ENCODE measurements at regions not wholly inside any gene's neighbourhood (a gene's known extent, or its start where the extent isn't known, plus 50 kb on each side); places are given as distances from the start of the nearest gene placed in this dataset.

- no peak for DNase-seq (ENCODE audit: extremely low read depth in 1 of 2, low read depth in 1 of 2)
Observed at GRCh38 chr13:109645831-109646230, 140.6 kb downstream of the IRS2 start.

DNA sequence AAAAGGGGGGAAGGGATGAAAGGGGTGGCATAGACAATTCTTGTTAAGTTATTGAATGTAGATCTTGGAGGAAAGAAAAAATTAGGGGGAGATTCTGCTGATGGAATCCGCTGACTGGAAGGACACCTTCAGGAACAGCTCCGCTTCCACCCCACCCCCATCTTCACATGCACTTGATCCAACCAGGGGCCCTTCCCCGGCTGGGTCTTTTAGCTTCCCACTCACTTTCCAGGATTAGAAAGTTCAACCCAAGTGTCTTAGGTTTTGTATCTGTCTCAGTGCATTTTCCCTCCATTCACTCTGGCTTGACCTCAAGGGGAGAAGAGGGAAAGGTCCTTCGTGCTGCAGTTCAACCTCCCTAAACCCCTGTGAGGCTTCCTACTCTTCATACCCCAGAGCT is 141.4 kb downstream of the IRS2 start:
- no peak for DNase-seq (ENCODE audit: extremely low read depth in 1 of 2, low read depth in 1 of 2)

GRCh38 chr13:109644069-109644750 is 142.2 kb downstream of the IRS2 start:
- no peak for DNase-seq (ENCODE audit: extremely low read depth in 1 of 2, low read depth in 1 of 2)

DNA sequence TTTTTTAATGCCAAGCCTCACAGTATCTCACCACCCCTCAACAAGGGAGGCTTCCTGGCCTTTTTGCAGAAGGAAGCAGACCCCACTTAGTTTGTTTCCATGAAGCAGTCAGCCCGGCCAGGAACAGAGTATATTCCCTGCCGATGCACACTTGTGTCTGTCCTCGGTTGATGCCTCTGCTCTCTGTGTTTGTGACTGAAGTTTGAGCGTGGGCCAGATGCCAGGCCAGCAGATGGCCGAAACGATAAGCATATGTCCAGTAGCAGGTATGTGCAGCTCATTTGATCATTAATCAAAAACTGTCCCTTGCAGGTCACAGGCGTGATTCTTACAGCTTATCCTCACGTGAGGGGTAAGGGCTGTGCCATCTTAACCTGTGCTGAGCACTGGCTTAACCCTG is 144.0 kb downstream of the IRS2 start:
- no peak for DNase-seq (ENCODE audit: extremely low read depth in 1 of 2, low read depth in 1 of 2)

DNA sequence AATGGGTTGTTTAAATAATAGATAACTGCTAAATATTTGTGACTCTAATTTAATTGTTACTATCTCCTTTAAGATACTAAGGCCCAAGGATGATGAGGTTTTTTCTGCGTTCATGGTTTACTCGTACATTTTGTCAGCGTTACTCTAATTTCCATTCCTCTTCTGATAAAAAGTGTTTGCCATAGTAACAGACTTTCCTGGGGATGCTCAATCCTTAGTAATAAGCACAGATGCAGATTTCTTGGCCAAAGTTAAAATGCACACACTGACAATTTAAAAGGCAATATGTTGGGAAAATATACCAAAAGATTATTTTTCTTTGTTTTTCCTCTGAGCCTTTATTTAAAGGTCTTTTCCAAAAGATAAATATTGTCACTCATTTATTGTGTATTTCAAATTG is 149.6 kb downstream of the IRS2 start:
- DNase-seq (ENCODE audit: extremely low read depth in 1 of 2, low read depth in 1 of 2), result no peak

GRCh38 chr13:109631069-109631468 is 155.3 kb downstream of the IRS2 start:
- DNase-seq (ENCODE audit: extremely low read depth in 1 of 2, low read depth in 1 of 2), result no peak

DNA sequence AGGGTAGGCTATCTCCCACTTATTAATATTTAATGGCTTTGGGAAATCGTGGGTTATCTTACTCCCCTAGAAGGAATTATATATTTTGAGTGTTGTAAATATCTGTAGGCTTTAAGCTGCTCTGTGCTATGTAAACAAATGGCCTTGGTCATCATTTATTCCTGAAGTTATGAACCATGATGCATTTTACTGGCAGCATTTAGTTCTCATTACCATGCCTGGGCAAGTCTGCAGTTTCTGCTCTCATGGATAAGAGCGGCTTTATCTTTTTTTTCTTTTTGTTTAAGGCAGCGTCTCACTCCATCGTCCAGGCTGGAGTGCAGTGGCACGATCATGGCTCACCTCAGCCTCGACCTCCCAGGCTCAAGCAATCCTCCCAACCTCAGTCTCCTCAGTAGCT is 156.1 kb downstream of the IRS2 start:
- DNase-seq (ENCODE audit: extremely low read depth in 1 of 2, low read depth in 1 of 2), result no peak

DNA sequence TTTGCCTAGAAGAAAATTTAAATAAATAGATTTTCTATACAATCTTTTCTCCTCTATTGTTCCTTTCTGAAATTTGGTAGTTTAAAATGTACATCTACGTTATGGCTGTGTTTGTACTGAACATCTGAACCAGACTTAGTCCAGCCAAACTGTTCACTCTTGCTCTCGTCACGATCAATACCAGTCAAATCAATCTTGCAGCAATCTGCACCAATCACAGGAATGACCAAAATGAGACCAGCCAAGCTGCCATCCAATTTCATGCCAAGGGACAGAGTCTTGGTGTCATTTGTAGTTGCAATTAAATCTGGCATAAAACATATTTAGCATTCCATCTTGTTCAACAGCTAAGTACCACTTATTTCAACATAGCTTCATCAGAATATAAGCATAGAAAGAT is 156.6 kb downstream of the IRS2 start:
- no peak for DNase-seq (ENCODE audit: extremely low read depth in 1 of 2, low read depth in 1 of 2)

DNA sequence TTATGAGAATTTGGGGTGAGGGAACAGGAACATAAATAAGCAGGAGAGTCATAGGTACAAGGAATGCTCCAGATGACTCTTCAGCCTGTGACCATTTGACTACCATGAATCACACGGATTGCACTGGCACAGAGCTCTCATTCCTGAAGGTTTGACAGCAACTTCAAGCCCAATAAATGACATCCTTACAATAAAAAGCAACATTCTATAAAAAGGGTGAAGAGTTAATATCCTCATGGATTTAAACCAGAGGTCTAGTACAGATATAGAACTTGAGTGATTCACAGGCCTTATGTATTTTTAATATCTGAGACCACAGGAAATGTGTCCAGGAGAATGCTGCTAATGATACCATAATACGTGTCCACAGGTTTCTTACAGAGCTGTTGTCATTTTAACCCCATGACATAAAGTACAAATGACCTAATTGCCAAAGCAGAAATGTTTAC is 158.1 kb downstream of the IRS2 start:
- no peak for DNase-seq (ENCODE audit: extremely low read depth in 1 of 2, low read depth in 1 of 2)

- no peak for DNase-seq (ENCODE audit: extremely low read depth in 1 of 2, low read depth in 1 of 2)
Observed at GRCh38 chr13:109627649-109628048, 158.7 kb downstream of the IRS2 start.

GRCh38 chr13:109626386-109627171 is 159.8 kb downstream of the IRS2 start:
- DNase-seq (ENCODE audit: extremely low read depth in 1 of 2, low read depth in 1 of 2), result no peak

- DNase-seq (ENCODE audit: extremely low read depth in 1 of 2, low read depth in 1 of 2), result no peak
Observed at GRCh38 chr13:109625156-109625555, 161.2 kb downstream of the IRS2 start.

- DNase-seq (ENCODE audit: extremely low read depth in 1 of 2, low read depth in 1 of 2), result no peak
Observed at GRCh38 chr13:109622006-109622405, 164.4 kb downstream of the IRS2 start.

- no peak for DNase-seq (ENCODE audit: extremely low read depth in 1 of 2, low read depth in 1 of 2)
Observed at GRCh38 chr13:109615721-109616420, 170.5 kb downstream of the IRS2 start.

- no peak for DNase-seq (ENCODE audit: extremely low read depth in 1 of 2, low read depth in 1 of 2)
Observed at GRCh38 chr13:109611912-109612691, 174.3 kb downstream of the IRS2 start.

DNA sequence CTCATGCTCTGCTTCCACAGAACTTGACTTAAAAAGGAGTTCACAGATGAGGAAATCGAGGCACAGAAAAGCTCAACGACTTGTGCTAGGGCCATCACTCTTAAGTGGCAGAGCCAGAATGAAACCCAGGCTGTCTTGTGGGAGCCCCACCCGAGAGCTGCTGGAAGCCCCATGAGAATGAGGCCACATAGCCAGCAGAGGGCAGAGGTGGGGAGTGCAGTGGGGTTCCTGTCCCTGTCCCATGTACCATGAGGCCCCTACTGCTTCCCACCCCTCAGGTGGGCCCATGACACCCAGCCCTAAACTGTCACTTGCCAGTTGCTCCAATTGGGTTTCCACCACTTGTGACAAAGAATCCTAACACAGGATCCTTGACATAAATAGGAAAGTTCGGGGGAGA is 175.9 kb downstream of the IRS2 start:
- DNase-seq (ENCODE audit: extremely low read depth in 1 of 2, low read depth in 1 of 2), result peak; percentile 1 to 8

- DNase-seq (ENCODE audit: extremely low read depth in 1 of 2, low read depth in 1 of 2), result no peak
Observed at GRCh38 chr13:109608503-109608902, 177.9 kb downstream of the IRS2 start.

DNA sequence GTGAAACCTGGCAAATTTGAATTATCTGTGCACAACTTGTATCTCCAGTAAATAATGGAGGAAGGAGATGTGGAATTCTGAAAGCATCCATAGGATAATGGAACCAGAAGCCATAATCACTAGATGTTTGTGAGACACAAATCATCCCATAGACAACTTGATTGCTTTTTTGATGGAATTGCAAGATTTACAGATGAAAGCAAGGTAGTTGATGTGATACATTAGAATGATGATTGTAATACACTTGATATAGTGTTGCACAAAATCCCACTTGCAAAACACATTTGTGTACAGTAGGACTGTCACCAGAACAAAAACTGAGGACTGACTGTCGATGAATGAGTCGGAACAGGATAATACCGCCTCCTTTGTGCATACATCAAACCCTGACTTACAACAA is 178.3 kb downstream of the IRS2 start:
- DNase-seq (ENCODE audit: extremely low read depth in 1 of 2, low read depth in 1 of 2), result no peak

- no peak for DNase-seq (ENCODE audit: extremely low read depth in 1 of 2, low read depth in 1 of 2)
Observed at GRCh38 chr13:109606520-109606919, 179.9 kb downstream of the IRS2 start.

- DNase-seq (ENCODE audit: extremely low read depth in 1 of 2, low read depth in 1 of 2), result no peak
Observed at GRCh38 chr13:109605846-109606245, 180.5 kb downstream of the IRS2 start.

DNA sequence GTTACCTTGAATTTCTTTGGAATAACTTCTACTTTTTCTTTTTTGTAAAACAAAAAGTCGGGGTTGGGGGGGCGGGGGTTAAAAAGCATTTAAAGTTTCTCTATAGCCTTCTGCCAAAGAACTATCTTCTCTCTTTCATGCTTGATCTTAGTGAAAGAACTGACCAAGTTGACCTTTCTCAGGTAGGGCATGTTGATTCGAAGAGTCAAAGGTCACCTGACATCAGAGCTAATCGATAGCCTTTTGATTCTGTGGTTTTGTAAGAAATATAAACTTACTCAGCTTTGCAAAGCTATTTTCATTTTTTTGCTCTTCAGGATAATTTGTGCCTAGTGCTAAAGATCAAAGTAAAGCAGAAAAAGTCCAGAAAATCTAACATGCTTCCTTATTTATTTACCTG is 181.5 kb downstream of the IRS2 start:
- no peak for DNase-seq (ENCODE audit: extremely low read depth in 1 of 2, low read depth in 1 of 2)
